SK-N-MC (cell line): ENCODE measurements at regions not wholly inside any gene's neighbourhood (a gene's known extent, or its start where the extent isn't known, plus 50 kb on each side); places are given as distances from the start of the nearest gene placed in this dataset.

Source experiments
- EZH2 ChIP-seq: fragments of 200-600 bp; sonication (generic); IDR thresholded peaks from one replicate; pipeline ENCODE4 v1.6.1; 2017; ENCODE audit warnings: antibody characterized with exemption
- FOXP2 ChIP-seq: optimal IDR thresholded peaks from 2 replicates; pipeline ENCODE3; 2011; ENCODE audit warnings: mild to moderate bottlenecking, moderate library complexity; ENCODE audit not compliant: insufficient read depth; ENCODE audit errors: extremely low read length, control extremely low read depth
- POLR2AphosphoS5 ChIP-seq: IDR thresholded peaks from 2 replicates; pipeline ENCODE4 v1.6.1; 2012; ENCODE audit warnings: mild to moderate bottlenecking, low read depth, low read length, borderline replicate concordance

- TF ChIP-seq POLR2AphosphoS5, result no peak
- TF ChIP-seq EZH2, result no peak
- no peak for TF ChIP-seq FOXP2
Measured at GRCh38 chr4:135670548-135670947, 1469.0 kb upstream of the PABPC4L start.
